HL-60 (cell line): ENCODE measurements at regions not wholly inside any gene's neighbourhood (a gene's known extent, or its start where the extent isn't known, plus 50 kb on each side); places are given as distances from the start of the nearest gene placed in this dataset.

ENCODE experiments used
- DNase-seq, 2 experiments: peaks; one replicate each; pipeline ENCODE4 v3.0.0-alpha.2; 2010 to 2020; ENCODE audit warnings: low read depth in 1 of 2, low spot score in 1 of 2
- H3K27ac ChIP-seq: fragments of 250-450 bp; sonication (Bioruptor Pico); replicated peaks from 2 replicates; pipeline ENCODE4 v1.5.1; 2020; ENCODE audit warnings: mild to moderate bottlenecking, moderate library complexity
- H3K27me3 ChIP-seq: fragments of 250-450 bp; sonication (Bioruptor Pico); 2 replicates; pipeline ENCODE4 v1.5.1; 2021; ENCODE audit warnings: mild to moderate bottlenecking, moderate library complexity; ENCODE audit not compliant: insufficient read depth, poor library complexity, severe bottlenecking
- H3K4me3 ChIP-seq: replicated peaks from 2 replicates; pipeline ENCODE4 v1.5.1; 2011; ENCODE audit warnings: mild to moderate bottlenecking, control low read depth, low read length; ENCODE audit not compliant: insufficient read depth
- GABPA ChIP-seq: IDR thresholded peaks from 2 replicates; pipeline ENCODE4 v1.6.1; 2012; ENCODE audit warnings: low read depth
- POLR2AphosphoS5 ChIP-seq: IDR thresholded peaks from 2 replicates; pipeline ENCODE4 v1.6.1; 2012; ENCODE audit warnings: low read depth
- SPI1 ChIP-seq: IDR thresholded peaks from 2 replicates; pipeline ENCODE4 v1.6.1; 2012; ENCODE audit warnings: low read depth, mild to moderate bottlenecking, borderline replicate concordance
- TF ChIP-seq, protein P1 (sequence below): IDR thresholded peaks from one replicate; pipeline ENCODE4 v1.5.1; 2011; ENCODE audit warnings: low read length, control low read depth, inconsistent platforms; ENCODE audit not compliant: insufficient read depth
- TF ChIP-seq, protein P2 (sequence below): IDR thresholded peaks from 2 replicates; pipeline ENCODE4 v1.6.1; 2012; ENCODE audit warnings: low read depth; ENCODE audit not compliant: insufficient replicate concordance

DNA sequence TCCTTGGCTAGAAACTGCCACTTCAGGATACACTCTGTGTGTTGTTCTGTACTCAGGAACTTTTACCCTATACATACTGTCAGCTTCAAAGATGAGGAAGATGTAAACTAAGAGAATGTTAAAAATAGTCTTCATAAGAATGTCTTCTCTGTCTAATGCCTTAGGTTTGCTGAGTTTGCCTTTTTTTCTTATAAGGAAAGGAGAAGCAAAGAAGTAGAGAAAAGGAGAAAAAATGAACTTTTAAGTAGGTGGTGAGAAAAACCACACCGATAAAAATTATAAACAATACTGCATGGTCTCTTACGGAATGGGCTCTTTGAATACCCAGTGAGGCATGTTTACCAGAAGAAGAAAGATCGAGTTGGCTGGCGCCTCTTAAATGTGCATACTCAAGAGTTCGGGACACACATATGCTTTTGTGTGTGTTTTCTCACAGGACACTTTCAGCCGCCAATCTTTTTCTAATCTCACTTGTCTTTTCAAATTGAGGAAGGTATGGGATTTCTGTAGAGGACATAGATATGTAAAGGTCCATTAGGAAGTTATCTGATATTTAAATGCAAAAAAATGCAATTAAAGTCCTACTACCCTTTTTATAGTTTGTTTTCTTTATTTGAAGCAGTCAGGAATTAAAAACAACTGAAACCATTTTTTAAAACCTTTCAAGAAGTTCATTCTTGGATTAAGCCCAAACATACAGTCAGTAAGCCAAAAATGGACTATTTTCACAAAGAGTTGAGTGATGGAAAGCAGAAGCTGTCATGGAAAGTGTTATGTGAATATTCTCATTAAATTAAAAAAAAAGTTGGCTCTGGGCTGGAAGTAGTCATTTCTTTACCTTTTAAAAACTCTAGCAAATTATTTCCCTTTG lies 100.6 kb upstream of the MDFIC start:
- TF ChIP-seq, protein P1, sequence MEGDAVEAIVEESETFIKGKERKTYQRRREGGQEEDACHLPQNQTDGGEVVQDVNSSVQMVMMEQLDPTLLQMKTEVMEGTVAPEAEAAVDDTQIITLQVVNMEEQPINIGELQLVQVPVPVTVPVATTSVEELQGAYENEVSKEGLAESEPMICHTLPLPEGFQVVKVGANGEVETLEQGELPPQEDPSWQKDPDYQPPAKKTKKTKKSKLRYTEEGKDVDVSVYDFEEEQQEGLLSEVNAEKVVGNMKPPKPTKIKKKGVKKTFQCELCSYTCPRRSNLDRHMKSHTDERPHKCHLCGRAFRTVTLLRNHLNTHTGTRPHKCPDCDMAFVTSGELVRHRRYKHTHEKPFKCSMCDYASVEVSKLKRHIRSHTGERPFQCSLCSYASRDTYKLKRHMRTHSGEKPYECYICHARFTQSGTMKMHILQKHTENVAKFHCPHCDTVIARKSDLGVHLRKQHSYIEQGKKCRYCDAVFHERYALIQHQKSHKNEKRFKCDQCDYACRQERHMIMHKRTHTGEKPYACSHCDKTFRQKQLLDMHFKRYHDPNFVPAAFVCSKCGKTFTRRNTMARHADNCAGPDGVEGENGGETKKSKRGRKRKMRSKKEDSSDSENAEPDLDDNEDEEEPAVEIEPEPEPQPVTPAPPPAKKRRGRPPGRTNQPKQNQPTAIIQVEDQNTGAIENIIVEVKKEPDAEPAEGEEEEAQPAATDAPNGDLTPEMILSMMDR = no peak
- TF ChIP-seq SPI1 (no peak), POLR2AphosphoS5 (no peak), GABPA (no peak)
- TF ChIP-seq, protein P2, sequence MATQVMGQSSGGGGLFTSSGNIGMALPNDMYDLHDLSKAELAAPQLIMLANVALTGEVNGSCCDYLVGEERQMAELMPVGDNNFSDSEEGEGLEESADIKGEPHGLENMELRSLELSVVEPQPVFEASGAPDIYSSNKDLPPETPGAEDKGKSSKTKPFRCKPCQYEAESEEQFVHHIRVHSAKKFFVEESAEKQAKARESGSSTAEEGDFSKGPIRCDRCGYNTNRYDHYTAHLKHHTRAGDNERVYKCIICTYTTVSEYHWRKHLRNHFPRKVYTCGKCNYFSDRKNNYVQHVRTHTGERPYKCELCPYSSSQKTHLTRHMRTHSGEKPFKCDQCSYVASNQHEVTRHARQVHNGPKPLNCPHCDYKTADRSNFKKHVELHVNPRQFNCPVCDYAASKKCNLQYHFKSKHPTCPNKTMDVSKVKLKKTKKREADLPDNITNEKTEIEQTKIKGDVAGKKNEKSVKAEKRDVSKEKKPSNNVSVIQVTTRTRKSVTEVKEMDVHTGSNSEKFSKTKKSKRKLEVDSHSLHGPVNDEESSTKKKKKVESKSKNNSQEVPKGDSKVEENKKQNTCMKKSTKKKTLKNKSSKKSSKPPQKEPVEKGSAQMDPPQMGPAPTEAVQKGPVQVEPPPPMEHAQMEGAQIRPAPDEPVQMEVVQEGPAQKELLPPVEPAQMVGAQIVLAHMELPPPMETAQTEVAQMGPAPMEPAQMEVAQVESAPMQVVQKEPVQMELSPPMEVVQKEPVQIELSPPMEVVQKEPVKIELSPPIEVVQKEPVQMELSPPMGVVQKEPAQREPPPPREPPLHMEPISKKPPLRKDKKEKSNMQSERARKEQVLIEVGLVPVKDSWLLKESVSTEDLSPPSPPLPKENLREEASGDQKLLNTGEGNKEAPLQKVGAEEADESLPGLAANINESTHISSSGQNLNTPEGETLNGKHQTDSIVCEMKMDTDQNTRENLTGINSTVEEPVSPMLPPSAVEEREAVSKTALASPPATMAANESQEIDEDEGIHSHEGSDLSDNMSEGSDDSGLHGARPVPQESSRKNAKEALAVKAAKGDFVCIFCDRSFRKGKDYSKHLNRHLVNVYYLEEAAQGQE = no peak
- no peaks in the 10 kb centered on the region for H3K27me3 ChIP-seq
- no peak overlapping the region for H3K4me3 ChIP-seq
- DNase-seq = no peak
- no peak overlapping the region for H3K27ac ChIP-seq

DNA sequence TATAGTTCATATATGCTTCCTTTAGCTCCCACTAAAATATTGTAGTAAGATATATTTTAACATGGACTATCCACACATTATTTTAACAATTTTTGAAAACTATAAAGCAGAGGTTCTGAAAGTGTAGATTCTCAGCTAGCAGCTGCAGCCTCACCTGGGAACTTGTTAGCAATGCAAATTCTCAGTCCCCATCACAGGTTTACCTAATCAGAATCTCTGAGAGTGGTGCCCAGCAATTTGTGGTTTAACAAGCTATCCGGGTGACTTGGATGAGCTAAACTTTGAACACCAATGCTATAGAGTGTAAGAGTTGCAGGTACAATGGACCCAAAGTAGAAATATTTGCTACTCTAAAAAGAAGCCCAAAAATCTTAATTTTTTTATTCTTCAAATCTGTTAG lies 99.8 kb upstream of the MDFIC start:
- no peak overlapping the region for H3K4me3 ChIP-seq
- no peaks in the 10 kb centered on the region for H3K27me3 ChIP-seq
- no peak overlapping the region for H3K27ac ChIP-seq
- TF ChIP-seq SPI1 (no peak), POLR2AphosphoS5 (no peak), GABPA (no peak)
- TF ChIP-seq, protein P1 = no peak
- TF ChIP-seq, protein P2 = no peak
- DNase-seq = no peak

DNA sequence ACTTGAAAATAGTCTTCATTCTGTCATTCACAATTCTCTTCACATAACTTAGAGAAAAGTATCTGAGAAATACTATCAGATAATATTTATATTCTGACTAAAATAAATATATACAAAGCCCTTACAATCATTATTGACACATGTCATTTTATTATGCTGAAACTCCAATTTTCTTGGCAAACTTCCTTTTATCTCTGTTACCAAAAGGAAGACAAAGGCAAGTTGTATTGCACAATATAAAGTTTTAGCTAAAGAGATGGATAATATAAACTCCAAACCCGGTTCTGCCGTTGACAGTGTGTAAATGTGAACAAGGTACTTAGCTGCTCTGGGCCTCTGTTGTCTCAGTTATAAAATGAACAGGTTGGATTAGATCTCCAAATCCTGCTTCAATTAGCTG lies 99.0 kb upstream of the MDFIC start:
- no peak for TF ChIP-seq SPI1
- no peak for TF ChIP-seq POLR2AphosphoS5
- no peak for TF ChIP-seq GABPA
- TF ChIP-seq, protein P2 = no peak
- TF ChIP-seq, protein P1 = no peak
- H3K27ac ChIP-seq = no peak overlapping the region
- no peaks in the 10 kb centered on the region for H3K27me3 ChIP-seq
- no peak overlapping the region for H3K4me3 ChIP-seq
- DNase-seq = no peak
